H54 (cell line): ENCODE measurements at regions not wholly inside any gene's neighbourhood (a gene's known extent, or its start where the extent isn't known, plus 50 kb on each side); places are given as distances from the start of the nearest gene placed in this dataset.
"Not testable (repeated sequence)": the region's sequence is repeated elsewhere in the genome, so short reads cannot be mapped to it uniquely, and the experiment has no call there.

Source experiments
- DNase-seq: peaks from one replicate; pipeline ENCODE4 v3.0.0; 2011; ENCODE audit warnings: low spot score, mixed read lengths; ENCODE audit not compliant: insufficient read length
- FAIRE-seq: peaks from 3 replicates; lab custom pipeline; 2011; peaks lifted over from hg19 to GRCh38; lab: Jason Lieb, UNC
- POLR2A ChIP-seq: IDR thresholded peaks from 2 replicates; pipeline ENCODE4 v1.6.1; 2011; ENCODE audit warnings: low read depth, mild to moderate bottlenecking, low read length

DNA sequence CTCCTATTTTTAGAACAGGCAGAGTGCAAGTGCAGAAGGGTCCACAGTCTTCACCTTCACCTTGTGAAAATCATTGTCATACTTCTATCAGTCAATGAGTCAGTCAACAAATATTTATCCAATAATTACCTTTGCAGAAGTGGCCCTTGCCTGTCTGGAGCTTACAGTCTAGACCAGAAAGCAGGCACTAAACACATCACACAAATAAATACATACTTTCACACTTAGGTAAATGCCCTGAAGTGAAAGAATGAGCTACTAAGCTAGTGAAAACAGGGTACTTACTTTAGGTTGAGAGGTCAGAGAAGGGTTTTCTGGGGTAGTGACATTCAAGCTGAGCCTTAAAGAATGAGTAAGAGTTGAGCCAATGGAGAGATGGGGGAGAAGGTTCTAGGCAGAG is 421.9 kb upstream of the ADAMTSL1 start:
- FAIRE-seq (no peak), DNase-seq (no peak)
- no peak for TF ChIP-seq POLR2A

DNA sequence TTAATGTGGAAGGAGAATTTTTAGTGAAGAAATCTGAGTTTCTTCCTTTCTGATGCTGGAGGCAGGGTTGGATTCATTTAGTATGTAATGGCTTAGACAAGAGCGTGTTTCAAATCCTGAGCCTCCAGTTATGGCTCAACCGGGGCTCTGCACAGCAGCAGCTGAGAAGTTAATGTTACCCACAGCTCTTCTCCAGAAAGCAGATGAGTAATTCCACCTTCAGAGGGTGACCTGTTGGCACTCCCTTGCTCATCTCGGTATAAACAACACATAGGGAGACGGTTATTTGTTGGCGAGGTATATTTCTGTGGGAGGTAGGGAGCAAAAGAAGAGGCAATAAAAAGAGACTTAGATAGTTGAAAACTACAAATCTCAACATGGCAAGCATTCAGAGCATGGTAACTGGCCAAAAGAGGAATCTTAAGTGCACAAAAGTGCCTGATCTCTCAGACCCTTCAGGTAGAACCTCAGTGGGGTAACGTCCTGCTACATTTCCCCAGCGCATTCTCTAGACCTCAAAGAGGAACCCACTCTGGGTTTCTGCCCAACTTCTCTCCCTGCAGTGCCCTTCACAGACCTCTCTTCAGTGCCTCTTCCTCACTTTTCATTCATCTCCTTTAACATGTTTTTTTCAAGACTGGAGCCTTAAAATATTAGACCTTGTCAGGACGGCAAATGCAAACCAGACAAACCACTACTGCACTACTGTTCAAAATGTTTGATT is 417.5 kb upstream of the ADAMTSL1 start:
- FAIRE-seq (no peak), DNase-seq (no peak)
- no peak for TF ChIP-seq POLR2A

DNA sequence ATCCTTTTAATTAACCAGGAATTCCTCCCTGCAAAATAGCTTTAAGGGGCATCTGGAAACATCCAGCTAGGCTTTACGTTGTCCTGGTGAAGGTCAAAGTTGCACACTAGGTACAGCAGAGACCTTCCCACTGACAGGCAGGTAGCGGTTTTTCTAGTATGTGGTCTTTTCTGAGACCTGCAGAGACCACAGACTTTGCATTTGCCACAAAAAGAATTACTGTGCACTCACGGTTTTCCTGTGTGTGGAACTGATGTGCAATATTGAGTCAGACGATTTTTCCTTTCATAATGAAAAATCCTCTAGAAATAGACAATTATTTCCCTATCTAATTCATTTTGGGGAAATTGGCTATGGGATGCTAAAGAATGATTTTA is 417.0 kb upstream of the ADAMTSL1 start:
- DNase-seq (no peak), FAIRE-seq (no peak)
- TF ChIP-seq POLR2A: no peak

DNA sequence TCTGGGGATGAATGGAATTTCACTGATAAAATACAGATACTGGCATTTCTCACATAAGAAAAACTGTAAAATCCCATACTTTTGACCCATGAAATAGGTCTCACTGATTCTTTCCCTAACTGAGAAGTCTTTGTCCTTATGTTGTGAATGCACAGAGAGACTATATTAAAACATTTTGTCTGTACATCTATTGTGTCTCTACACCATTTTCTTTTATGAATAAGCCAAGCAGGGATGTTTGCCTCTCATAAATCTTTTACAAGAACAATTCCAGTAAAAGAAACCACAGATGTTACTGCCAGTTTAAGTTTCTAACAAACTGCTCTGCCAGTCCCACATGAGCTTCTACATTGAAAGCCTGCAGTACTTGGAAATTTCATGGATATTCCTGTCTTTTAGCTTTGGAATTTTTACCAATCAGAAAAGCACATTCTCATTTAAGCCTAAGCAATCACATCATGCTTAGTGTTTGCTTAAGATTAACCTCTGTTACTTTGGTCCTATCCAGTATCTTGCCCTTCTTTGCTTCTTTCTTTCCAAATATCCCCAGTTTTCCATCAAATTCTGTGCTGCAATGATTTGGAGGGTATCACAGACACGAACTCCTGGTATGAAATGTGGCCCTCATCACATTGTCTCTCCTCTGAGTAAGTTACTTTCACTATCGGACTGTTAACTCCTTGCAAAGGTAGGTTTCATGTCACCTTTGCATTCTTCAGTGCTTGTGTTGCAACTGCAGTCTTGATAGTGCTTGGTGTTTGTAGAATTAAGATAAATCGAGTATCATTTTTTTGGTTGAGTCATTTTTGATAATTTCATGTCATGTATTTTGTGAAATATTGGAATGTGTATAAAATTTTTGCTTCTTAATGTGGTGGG is 415.1 kb upstream of the ADAMTSL1 start:
- DNase-seq (no peak), FAIRE-seq (no peak)
- TF ChIP-seq POLR2A: no peak

DNA sequence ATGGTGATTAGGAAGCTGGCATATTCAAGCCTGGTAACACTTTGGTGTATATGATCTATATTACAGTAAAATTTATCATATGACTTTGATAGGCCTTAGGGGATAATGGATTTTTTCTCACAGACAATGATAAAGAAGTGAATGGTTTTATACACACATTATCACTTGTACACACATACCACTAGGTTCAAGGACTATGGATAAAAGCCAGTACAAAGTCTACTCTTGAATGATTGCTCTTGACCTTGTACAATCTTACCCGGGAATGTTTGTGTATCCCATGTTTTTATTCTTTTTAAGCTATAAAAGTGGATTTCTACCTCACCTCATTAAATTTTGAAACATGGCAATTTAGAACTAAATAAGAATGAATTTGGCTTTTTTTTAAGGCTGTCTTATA is 414.5 kb upstream of the ADAMTSL1 start:
- FAIRE-seq (no peak), DNase-seq (no peak)
- TF ChIP-seq POLR2A: no peak

DNA sequence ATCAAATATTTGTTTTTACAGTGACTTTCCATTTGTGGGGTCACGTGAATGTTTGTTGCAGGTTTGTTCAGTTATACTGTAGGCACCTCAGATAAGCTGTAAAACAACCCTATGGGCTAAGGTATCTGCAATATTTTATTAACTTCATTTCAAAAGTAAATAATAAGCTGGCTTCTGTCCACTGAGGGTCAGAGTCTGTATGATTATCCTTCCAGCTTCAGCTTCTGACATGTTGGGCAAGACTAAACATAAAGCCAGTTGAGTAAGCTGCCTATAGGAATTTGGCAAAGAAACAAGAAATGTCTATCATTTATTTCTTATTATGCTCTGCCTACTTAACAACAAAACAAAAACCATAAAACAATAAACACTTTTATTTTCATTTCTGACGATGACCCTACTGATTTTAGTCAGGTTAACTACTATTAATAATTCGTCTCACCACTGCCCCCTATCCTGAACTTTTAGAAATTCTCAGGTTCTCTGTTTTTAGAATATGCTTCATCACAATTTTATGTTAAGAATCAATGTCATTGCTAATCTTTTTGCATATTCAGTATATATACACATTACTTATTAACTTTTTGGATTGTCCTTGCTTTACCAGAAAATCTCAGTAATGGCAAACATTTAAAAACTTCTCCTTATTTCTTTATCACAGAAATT is 413.6 kb upstream of the ADAMTSL1 start:
- no peak for TF ChIP-seq POLR2A
- no peak for FAIRE-seq
- DNase-seq: no peak

DNA sequence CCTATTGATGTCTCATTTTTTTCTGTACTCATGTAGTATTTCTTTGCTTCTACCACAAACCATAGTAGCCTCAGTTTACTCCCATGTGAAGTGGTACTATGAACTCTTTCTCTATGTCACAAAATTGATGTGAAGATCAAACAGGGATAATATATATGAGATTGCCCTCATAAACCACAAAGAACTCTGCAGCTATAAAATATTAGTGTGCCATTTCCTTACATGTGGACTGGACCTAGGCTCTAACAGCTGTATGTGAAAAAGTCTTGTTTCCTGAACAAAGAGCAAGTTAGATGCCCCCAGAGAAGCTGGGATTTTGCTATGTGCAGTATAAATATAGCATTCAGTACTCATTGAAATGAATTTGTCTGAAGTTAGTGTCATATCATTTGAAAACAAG is 412.6 kb upstream of the ADAMTSL1 start:
- DNase-seq (no peak), FAIRE-seq (no peak)
- TF ChIP-seq POLR2A: no peak

DNA sequence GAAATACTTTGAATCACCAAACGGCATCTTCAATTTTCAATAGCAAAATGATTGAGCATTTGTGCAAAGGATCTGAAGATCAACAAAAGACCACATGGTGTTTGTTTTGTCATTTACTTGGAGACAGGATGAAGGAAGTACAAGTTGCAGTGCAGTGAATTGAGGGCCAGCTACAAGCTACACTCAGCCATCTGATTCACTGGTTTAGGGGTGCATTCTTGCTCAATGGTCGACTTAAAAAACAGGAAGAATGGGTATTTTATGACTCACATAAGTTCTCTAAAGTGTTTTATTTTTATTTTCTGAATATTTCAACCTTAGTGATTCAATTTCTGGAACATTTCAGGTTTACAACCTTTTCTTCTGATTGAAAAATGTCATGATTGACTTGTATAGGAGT is 412.1 kb upstream of the ADAMTSL1 start:
- no peak for DNase-seq
- TF ChIP-seq POLR2A: no peak
- FAIRE-seq: no peak

DNA sequence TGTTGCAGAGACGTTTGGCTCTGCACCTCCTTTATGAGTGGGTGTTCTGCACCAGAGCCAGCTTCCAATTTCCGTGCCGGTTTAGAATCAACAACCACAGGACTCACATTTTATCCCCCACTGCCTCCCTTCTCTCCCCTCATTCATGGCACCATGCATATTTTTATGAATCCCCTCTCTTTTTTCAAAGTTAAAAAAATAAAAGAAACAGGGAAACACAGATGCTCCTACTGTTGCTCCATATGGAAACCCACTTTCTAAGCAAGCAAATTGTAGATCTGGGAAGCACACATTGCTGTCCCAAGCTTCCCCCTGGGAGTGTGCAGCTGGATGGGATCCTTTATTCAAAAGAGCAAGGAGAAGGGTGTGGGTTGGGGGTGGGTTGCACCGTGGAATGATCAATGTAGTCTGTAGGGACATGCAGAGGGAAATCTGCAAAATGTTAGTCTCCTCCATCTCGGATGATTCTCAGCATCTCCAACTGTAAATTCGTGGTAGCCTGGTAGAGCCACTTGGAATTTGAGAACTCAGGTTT is 410.0 kb upstream of the ADAMTSL1 start:
- FAIRE-seq (no peak), DNase-seq (no peak)
- TF ChIP-seq POLR2A: no peak

DNA sequence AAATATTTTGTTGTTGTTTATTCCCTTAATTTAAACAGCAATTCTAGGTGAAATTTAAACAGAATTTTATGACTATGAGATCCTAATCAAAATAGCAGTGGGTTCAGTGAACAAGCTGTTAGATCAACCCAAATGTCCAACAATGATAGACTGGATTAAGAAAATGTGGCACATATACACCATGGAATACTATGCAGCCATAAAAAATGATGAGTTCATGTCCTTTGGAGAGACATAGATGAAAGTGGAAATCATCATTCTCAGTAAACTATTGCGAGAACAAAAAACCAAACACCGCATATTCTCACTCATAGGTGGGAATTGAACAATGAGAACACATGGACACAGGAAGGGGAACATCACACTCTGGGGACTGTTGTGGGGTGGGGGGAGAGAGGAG is 407.3 kb upstream of the ADAMTSL1 start:
- DNase-seq, FAIRE-seq: not testable (repeated sequence)

DNA sequence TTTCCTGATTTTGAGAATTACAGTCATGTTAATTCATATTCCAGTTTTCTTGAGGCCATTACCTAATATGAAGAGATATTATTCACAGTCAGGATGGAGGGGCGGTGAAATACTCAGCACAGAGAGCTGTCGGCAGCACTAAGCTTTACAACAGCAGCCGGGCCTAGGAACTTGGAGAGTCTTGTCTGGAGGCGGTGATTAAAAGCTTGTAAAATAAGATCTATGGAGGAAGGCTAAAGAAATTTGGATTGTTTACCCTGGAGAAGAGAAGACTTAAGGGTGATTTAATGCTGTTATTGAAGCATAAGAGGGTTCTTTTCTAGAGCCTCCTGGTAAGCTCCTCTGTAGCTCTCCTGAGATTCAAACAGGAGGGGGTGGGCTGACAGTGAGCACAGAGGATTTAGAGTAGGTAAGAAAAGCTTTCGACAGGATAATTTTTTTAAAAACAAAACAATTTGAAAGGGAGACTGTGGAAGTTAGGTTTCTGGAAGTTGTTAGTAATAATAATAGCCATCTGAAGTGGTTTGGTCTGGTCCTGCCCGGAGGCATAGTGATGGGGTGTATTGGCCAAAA is 406.3 kb upstream of the ADAMTSL1 start:
- TF ChIP-seq POLR2A: no peak
- DNase-seq (no peak), FAIRE-seq (no peak)

DNA sequence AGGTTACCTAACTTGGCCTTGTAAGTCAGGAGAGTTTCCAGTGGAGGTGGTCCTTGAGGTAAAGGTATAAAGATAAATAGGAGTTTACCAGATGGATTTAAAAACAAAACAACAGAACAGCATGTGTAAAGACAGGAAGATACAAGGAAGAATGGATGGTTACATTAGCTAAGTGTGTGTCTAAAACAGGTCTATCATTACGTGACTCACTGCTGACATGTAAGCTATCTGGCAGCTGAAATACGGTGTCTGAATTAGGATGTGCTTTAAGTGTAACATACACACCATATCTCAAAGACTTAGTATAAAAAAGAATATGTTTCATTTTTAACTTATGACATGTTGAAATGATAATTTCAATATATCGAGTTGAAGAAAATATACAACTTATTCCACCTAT is 405.1 kb upstream of the ADAMTSL1 start:
- FAIRE-seq: no peak
- no peak for TF ChIP-seq POLR2A

DNA sequence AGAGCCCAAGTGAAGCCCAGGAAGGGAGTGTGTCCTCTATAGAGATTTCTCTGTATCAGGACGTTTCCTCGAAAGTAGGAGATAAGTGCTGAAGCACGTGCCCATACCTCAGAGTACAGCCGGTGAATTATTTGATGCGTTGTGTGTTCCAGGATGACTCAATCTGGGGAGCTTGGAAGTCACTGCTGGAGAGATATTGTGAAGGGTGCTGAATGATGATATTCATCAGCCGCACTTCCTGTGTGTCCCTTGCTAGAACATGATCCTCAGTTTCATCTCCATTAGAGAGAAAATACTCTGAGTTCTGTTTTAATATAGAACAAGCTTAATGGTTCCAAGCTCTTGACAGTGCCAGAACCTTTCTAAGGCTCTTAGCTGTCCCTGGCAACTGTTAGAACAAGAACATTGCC is 402.3 kb upstream of the ADAMTSL1 start:
- DNase-seq (no peak), FAIRE-seq (peak; percentile 27)
- TF ChIP-seq POLR2A: no peak

More for the DNA sequence above, 405.1 kb upstream of the ADAMTSL1 start:
- no peak for DNase-seq

DNA sequence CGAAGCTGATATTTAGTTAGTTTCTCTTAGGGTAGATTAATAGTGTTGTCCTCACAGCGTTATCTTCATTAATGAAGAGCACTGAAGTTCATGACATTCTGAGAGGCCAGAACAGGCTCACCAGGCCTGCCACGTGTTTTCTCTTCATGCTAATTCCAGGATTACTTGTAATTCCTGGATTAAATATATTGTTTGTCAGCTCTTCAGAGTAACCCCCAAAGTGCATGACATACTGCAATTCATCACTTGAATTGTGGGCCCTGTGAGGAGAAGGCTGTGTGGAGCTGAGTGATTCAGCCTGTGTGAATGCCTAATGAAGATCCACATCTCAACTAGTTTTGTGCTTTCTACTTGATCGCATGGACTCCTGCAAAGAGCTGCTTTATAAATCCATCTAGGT is 401.0 kb upstream of the ADAMTSL1 start:
- no peak for FAIRE-seq

More for the DNA sequence above, 401.0 kb upstream of the ADAMTSL1 start:
- DNase-seq: no peak
- no peak for TF ChIP-seq POLR2A
